SJSA1 (cell line): ENCODE measurements at regions not wholly inside any gene's neighbourhood (a gene's known extent, or its start where the extent isn't known, plus 50 kb on each side); places are given as distances from the start of the nearest gene placed in this dataset.

Experiments used
- DNase-seq, 2 experiments: peaks; one replicate each; pipeline ENCODE4 v3.0.0-alpha.2; 2015 to 2020; ENCODE audit warnings: low spot score in 2 of 2, low read depth in 1 of 2
- H3K27ac ChIP-seq: fragments of 250-450 bp; sonication (Bioruptor Pico); 2 replicates; pipeline ENCODE4 v1.5.1; 2020; ENCODE audit warnings: mild to moderate bottlenecking, moderate library complexity
- H3K27me3 ChIP-seq: fragments of 250-450 bp; sonication (Bioruptor Pico); replicated peaks from 2 replicates; pipeline ENCODE4 v1.5.1; 2020; ENCODE audit warnings: mild to moderate bottlenecking, moderate library complexity
- H3K36me3 ChIP-seq: fragments of 250-450 bp; sonication (Bioruptor Pico); 2 replicates; pipeline ENCODE4 v1.5.1; 2020; ENCODE audit warnings: mild to moderate bottlenecking
- H3K4me1 ChIP-seq: fragments of 250-450 bp; sonication (Bioruptor Pico); replicated peaks from 2 replicates; pipeline ENCODE4 v1.6.1; 2021; ENCODE audit warnings: mild to moderate bottlenecking
- H3K4me3 ChIP-seq: fragments of 250-450 bp; sonication (Bioruptor Pico); 2 replicates; pipeline ENCODE4 v1.5.1; 2020; ENCODE audit warnings: mild to moderate bottlenecking
- H3K9me3 ChIP-seq: fragments of 250-450 bp; sonication (Bioruptor Pico); replicated peaks from 2 replicates; pipeline ENCODE4 v1.5.1; 2020; ENCODE audit warnings: mild to moderate bottlenecking

DNA sequence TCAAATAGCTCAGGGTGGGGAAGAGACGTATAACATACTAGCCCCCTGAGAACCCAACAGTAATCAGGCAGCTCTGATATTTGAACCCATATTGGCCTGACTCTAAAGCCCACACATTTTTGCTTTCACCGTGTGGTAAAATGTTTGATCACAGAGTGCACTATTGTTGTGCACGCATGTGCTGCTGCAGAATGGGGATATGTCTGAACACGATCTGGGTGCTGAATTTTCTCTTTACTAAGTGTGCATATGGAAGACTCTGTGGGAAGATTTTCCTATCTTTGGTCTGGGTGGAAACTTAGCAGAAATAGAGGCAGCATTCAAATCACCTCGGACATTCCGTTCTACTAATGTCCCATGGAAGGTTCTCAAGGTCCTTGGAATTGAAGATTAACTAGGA, 800.1 kb downstream of the TFAP2A start:
- no peaks in the 10 kb centered on the region for H3K36me3 ChIP-seq

DNA sequence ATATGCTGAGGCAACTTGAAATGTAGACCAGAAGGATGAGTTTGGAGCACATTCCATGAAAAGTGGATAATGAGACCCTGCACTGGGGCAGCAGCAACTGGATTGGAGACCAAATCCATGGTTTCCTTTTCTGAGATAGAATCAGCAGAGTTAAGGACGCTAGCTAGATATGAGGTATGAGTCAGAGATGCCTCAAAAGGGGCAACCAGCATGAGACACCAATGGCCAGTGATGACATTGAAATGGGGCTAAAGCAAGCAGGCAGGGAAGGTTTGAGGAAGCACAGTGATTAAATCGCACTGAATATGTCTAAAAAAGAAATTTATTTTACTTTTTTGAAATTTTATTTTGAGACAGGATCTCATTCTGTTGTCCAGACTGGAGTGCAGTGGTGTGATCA, 802.4 kb downstream of the TFAP2A start:
- no peaks in the 10 kb centered on the region for H3K4me1 ChIP-seq
- H3K9me3 ChIP-seq, result no peaks in the 10 kb centered on the region
- H3K27me3 ChIP-seq, result no peaks in the 10 kb centered on the region
- H3K36me3 ChIP-seq, result no peaks in the 10 kb centered on the region
- no peak for DNase-seq
- H3K27ac ChIP-seq, result no peak overlapping the region
- no peak overlapping the region for H3K4me3 ChIP-seq

More for the DNA sequence above, 800.1 kb downstream of the TFAP2A start:
- Histone ChIP-seq H3K27ac (no peak overlapping the region), H3K4me1 (no peaks in the 10 kb centered on the region), H3K27me3 (no peaks in the 10 kb centered on the region), H3K4me3 (no peak overlapping the region), H3K9me3 (no peaks in the 10 kb centered on the region)
- DNase-seq, result no peak

DNA sequence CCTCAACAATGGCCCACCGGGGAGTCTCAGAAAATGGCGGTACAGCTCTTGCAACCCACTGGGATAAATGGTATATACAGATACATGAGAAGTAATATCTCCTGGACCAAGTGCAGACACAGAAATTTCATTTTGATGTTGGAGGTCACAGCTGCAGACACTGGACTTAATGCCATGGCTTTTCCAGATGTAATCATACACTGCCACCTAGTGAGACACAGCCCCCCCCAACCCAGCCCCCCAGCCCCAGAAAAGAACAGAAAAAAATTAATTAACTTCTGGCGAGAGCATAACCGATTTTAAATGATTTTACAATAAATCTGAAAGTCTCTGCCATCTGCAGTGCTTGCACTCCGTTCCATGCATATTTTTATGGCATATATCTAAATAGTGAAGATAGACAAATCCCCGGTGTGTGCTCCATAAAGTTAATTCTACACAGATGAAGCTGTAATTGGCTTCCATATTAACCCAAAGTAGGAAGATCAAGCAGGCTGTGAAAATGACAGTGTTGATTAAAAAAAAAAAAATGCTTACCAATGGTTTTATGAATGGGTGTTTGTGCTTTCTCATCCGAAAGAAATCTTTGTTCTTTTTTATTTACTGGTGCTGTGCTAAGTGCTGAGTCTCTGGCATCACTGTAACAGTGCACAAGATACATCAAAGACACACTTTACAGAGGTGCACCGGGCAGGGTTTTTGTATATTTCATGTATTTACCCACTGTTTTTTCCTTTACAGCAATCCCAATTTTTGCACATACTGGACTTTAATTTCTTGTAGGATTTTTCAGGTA, 804.1 kb downstream of the TFAP2A start:
- Histone ChIP-seq H3K36me3 (no peaks in the 10 kb centered on the region), H3K27ac (no peak overlapping the region), H3K4me1 (no peaks in the 10 kb centered on the region), H3K9me3 (no peaks in the 10 kb centered on the region), H3K4me3 (no peak overlapping the region), H3K27me3 (no peaks in the 10 kb centered on the region)
- no peak for DNase-seq

DNA sequence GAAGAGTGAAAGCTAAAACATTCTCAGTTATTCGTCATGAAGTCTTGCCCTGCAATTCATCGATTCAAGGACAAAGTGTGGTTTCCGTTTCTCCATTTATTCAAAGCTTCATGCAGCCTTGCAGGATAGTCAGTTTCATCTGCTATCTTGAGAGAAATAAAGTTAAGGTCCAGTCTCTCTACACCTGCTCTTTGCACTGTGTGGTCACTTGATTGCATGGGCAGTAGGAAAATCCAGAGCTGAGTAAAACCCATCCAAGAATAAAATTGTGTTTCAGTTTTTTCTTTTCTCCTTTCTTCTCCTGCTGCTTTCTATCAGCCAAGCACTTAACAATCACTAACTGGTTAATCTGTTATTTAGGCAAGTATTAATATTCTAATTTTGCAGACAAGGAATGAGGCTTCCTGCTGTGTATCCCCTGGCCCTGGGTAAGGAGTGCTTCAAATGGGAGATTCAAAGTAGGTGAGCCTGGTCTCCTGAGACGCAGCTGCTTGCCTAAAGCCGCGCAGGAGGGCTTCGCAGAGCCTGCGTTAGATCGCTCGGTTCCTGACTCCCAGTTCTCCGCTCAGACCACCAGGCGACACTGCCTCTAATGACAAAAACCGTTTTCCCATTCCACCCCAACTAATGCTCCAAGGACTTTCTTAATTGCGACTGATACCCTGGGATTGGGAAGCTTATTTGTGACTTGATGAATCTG, 808.3 kb downstream of the TFAP2A start:
- Histone ChIP-seq H3K27ac (no peak overlapping the region), H3K36me3 (no peaks in the 10 kb centered on the region), H3K27me3 (no peaks in the 10 kb centered on the region), H3K4me3 (no peak overlapping the region), H3K9me3 (no peaks in the 10 kb centered on the region), H3K4me1 (no peaks in the 10 kb centered on the region)
- DNase-seq, result no peak

DNA sequence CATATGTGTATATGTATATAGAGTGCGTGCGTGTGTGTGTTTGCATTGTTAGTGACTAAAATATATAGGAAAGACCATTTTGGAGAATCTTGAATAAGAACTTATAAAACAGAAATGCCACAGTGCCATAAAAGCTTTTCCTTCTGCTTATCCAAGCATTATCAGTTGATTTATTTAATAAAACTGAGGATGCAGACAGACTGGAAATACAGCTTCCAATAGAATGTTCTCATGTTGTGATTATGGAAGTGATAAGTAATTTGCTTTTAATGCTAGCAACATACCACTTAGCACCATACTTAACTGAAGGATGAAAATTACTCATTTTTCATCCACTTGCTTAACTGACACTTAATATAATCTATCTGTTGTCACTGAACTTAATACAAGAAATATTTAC, 820.1 kb downstream of the TFAP2A start:
- Histone ChIP-seq H3K4me3 (no peak overlapping the region), H3K36me3 (no peaks in the 10 kb centered on the region), H3K9me3 (no peaks in the 10 kb centered on the region), H3K4me1 (no peaks in the 10 kb centered on the region), H3K27ac (no peak overlapping the region), H3K27me3 (no peaks in the 10 kb centered on the region)
- no peak for DNase-seq

DNA sequence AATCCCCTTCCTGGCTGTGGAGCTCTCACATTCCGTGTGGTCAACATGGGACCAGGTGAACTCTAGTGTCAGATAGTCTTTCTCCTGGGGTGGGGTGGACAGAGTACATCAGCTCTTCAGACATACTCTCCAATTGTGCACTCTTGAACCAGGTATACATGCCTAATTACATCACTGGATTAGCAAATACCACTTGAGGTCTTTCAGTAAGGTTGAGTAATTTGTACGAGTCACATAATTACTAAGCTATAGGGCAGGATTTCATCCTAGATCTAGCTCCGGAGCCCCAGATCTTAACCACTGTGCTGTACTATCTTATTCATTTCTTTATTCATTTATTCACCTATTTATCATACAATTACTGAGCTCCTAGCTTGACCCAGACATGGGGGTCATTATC, 821.3 kb downstream of the TFAP2A start:
- Histone ChIP-seq H3K27ac (no peak overlapping the region), H3K4me3 (no peak overlapping the region)
- DNase-seq, result no peak

DNA sequence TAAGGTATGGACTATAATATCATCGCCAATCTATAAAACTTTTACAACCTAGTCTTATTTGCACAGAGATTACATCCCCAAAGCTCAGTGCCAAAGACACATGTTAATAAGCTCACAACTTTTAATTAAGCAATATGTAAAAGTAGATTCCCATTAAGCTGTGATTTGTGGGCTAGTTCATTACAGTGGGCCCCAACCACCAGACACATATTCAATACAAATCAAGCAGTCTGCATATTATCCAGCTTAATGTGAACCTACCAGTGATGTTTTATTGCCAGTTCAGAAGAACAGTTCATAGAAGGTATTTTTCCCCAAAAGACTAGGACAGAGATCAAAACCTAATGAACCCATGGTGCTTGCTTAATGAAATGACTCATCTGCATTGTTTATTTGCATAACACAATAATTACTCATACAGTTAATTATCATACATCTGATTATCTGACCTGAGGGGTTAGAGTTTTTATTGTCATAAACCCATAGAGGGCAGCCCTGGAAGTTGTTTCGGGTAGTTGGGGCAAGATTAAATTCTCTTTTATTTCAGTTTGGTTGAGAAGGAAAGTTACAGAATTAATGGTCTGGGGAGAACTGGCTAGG, 831.0 kb downstream of the TFAP2A start:
- Histone ChIP-seq H3K4me3 (no peak overlapping the region), H3K27ac (no peak overlapping the region), H3K4me1 (no peaks in the 10 kb centered on the region), H3K27me3 (no peaks in the 10 kb centered on the region), H3K36me3 (no peaks in the 10 kb centered on the region), H3K9me3 (no peaks in the 10 kb centered on the region)
- no peak for DNase-seq

More for the DNA sequence above, 821.3 kb downstream of the TFAP2A start:
- no peaks in the 10 kb centered on the region for H3K36me3 ChIP-seq
- no peaks in the 10 kb centered on the region for H3K27me3 ChIP-seq
- no peaks in the 10 kb centered on the region for H3K4me1 ChIP-seq
- no peaks in the 10 kb centered on the region for H3K9me3 ChIP-seq

DNA sequence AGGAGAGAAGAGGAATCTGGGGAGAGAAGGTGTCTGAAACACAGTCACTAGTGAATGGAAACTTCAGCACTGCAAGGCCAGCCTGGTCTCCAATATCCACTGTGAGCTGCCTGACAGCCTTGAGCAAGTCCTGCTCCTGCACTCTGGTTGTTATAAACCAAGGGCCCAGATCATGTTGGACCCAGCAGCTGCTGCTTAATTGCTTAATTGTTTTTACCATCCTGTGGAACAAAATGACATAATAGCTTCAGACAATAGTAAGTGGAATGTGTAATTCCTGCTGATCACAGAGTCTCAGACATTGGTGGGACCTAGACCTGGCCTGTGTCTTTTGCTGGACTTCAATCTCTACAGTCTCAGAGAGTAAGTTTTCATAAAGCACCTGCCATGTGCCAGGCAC, 833.7 kb downstream of the TFAP2A start:
- no peaks in the 10 kb centered on the region for H3K27me3 ChIP-seq
- no peaks in the 10 kb centered on the region for H3K36me3 ChIP-seq
- H3K9me3 ChIP-seq, result no peaks in the 10 kb centered on the region
- H3K4me1 ChIP-seq, result no peaks in the 10 kb centered on the region
- H3K27ac ChIP-seq, result no peak overlapping the region
- no peak for DNase-seq
- no peak overlapping the region for H3K4me3 ChIP-seq

DNA sequence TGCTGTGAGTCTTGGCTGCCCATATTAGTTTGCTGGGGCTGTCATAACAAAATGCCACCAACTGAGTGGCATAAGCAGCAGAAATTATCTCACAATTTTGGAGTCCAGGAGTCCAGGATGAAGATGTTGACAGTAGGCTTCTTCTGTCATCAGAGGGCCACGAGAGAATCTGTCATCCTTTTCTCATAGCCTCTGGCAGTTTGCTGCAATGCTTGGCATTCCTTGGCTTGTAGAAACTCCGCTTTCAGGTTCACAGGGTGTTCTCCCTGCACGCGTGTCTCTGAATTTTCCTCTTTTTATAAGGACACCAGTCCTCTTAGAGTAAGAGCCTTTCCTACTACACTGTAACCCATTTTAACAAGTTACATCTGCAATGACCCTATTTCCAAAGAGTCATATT, 838.4 kb downstream of the TFAP2A start:
- H3K36me3 ChIP-seq, result no peaks in the 10 kb centered on the region
- no peaks in the 10 kb centered on the region for H3K27me3 ChIP-seq
- no peak for DNase-seq
- no peak overlapping the region for H3K4me3 ChIP-seq
- no peaks in the 10 kb centered on the region for H3K4me1 ChIP-seq
- no peak overlapping the region for H3K27ac ChIP-seq
- H3K9me3 ChIP-seq, result no peaks in the 10 kb centered on the region

DNA sequence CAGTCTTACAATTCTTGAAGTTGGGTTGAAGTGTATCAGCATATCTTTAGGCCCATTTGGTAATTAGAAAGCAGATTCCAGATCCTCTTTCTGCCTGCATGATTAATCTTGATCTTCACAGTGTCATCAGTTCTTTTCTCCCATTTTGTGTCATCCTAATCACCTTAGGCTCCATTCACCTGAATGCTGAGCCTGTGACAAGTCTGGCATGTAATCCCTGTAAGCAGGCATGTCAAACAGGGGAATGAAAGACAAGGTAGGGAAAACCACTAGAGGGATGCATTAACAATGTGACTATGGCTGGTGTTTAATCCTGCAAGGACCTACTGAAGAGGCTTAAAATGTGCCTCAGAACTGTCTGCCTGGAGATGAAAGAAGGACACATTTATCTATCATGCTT, 848.8 kb downstream of the TFAP2A start:
- H3K4me3 ChIP-seq, result no peak overlapping the region
- no peaks in the 10 kb centered on the region for H3K27me3 ChIP-seq
- H3K36me3 ChIP-seq, result no peaks in the 10 kb centered on the region; the same call in 1 of the 2 replicates

DNA sequence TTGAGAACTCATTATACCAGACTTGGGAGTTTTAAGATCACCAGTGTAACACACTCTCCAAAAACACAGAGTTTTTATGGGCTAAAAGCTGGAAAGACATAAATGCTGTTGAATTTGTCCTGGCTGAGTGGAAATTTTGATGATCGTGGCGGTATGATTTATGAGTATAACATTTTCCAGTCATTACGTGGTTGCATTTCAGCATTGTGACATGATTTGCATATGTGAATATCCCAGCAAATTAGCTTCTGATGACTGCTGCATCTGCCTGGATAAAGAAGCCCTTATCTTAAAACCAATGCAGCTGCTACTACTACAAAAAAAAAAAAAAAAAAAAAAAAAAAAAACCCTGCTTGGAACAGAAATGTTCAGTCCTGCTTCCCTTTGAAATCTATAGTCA, 850.9 kb downstream of the TFAP2A start:
- no peaks in the 10 kb centered on the region; the same call in 1 of the 2 replicates for H3K36me3 ChIP-seq
- H3K4me1 ChIP-seq, result no peaks in the 10 kb centered on the region
- DNase-seq, result no peak
- no peaks in the 10 kb centered on the region for H3K9me3 ChIP-seq
- no peak overlapping the region for H3K4me3 ChIP-seq
- H3K27ac ChIP-seq, result no peak overlapping the region
- H3K27me3 ChIP-seq, result no peaks in the 10 kb centered on the region

More for the DNA sequence above, 848.8 kb downstream of the TFAP2A start:
- no peak for DNase-seq
- Histone ChIP-seq H3K4me1 (no peaks in the 10 kb centered on the region), H3K9me3 (no peaks in the 10 kb centered on the region), H3K27ac (no peak overlapping the region)

DNA sequence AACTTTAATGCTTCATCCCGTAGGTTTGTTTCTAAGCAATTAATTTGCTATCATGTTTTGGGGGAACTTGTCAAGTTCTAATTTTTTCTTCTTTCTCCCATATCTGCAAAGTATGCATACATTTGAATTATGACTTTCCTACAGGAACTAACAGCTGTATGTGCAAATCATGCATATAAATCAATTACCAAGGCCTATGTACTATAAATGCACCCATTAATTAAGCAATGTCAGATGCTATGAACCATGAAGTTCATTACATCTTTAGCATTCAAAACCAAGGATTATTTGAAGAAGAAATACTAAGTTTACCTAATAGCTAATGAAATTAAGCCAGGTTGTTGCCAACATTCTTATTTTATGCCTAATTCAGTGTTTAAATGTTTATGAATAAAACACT, 851.3 kb downstream of the TFAP2A start:
- Histone ChIP-seq H3K4me1 (no peaks in the 10 kb centered on the region), H3K9me3 (no peaks in the 10 kb centered on the region), H3K27me3 (no peaks in the 10 kb centered on the region), H3K27ac (no peak overlapping the region), H3K4me3 (no peak overlapping the region), H3K36me3 (no peaks in the 10 kb centered on the region; the same call in 1 of the 2 replicates)
- DNase-seq, result no peak

DNA sequence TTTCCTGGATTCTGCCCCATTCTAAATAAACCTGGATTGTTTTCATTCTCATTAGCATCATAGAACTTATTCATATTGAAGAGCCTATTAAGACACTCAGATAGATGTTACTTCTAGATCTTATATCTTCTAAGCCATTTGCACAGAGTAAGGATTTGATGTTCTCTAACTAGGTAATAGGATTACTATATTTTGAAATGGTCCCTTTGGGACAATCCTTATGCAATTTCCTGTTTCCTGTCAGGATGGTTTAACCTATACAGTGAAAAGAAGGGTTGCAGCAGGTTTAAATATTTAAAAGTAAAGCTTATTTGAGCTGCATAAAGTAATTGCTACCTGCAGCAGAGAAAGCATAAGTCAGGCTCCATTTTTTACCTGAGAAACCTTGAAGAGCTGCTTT, 860.1 kb downstream of the TFAP2A start:
- Histone ChIP-seq H3K27ac (no peak overlapping the region), H3K9me3 (0 out of 2 replicates have a peak, but pooled peaks cover 8% of the 10 kb centered on the region), H3K4me3 (no peak overlapping the region), H3K27me3 (no peaks in the 10 kb centered on the region), H3K4me1 (no peaks in the 10 kb centered on the region), H3K36me3 (no peaks in the 10 kb centered on the region)
- no peak for DNase-seq

DNA sequence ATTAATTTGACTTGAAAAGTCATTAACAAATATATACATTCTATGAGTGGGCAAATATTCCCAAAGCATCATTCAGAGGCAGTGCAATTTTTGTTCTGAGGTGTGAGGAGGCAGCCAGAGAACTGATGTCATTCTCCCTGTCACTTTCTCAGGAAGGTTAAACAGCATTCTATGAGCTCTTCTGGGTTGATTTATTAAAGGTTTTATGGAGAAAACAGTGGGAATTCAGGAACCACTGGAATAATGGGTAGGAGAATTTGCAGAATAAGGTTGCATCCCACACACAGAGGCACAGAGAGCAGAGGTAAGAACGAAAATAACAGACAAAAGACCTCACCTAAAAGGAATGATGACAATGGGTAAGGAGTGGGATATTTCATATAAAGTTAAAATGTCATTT, 860.6 kb downstream of the TFAP2A start:
- Histone ChIP-seq H3K4me1 (no peaks in the 10 kb centered on the region), H3K36me3 (no peaks in the 10 kb centered on the region), H3K9me3 (0 out of 2 replicates have a peak, but pooled peaks cover 8% of the 10 kb centered on the region), H3K27ac (no peak overlapping the region), H3K4me3 (no peak overlapping the region), H3K27me3 (no peaks in the 10 kb centered on the region)
- DNase-seq, result no peak
